ENCODE measurements at regions not wholly inside any gene's neighbourhood (a gene's known extent, or its start where the extent isn't known, plus 50 kb on each side); places are given as distances from the start of the nearest gene placed in this dataset.
"Not testable (repeated sequence)": the region's sequence is repeated elsewhere in the genome, so short reads cannot be mapped to it uniquely, and the experiment has no call there.

DNA sequence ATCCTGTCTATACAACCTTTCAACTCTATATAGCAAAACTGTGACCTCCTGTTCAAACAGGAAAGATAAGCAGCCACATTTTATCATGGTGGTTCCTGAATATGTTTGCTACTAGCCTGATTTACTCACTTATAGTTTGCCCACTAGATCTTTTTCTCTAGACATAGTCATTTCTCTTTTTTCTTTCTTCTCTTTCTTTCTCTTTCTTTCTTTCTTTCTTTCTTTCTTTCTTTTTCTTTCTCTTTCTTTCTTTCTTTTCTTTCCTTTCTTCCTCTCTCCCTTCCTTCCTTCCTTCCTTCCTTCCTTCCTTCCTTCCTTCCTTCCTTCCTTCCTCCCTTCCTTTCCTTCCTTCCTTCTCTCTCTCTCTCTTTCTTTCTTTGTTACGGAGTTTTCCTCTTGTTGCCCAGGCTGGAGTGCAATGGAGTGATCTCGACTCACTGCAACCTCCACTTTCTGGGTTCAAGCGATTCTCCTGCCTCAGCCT, 142.0 kb upstream of the TBL1XR1 start:
- not testable (repeated sequence) for DNase-seq

DNA sequence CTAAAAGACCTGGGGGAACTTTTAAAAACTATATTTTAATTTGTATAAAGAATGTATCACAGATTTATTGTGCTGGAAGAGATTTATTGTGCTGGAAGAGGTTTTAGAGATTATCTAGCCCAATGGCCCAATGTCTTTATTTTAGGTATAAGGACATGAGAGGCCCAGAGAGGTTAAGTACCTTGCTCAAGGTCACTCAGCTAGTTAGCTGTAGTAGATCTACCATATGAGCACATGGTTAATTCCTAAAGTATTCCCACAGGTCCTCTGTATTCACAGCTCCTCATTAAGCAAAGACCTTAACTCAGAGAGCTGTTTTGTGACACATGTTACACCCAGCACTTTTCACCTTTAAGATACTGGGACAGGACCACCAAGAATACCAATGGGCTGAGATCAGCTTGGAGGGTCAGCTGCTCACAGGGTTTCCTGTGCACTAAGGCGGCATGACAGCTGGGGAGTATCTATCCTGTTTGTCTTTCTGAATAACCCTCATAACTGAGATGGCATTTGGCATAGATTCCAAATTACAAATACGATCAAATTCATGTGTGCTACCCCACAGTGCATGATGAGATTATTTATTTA, 143.1 kb upstream of the TBL1XR1 start:
- no peak for DNase-seq

GRCh38 chr3:177341736-177342419, 144.6 kb upstream of the TBL1XR1 start:
- DNase-seq, result no peak

DNA sequence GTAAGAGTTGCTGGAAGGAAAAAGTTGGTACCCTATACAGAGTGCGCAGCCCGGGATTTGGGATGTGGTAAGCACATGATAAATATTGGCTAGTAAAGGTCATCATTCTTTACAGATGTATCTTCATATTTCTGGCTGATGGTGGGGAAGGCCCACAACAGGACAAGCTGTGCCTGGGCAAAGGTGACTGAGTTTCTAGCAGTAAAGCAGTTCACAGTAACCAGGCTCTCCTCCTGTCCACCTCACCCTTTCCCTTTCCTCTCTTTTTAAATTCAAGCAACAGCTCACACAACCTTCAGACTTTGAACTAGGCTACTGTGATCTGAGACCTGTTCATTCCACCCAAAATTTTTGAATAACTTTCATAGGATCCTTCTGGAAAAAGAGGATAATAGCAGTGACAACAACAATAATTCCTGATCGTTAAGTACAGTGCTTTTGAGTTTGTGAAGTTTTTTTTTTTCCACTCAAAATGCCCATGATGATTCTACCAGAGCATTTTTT, 145.9 kb upstream of the TBL1XR1 start:
- no peak for DNase-seq

DNA sequence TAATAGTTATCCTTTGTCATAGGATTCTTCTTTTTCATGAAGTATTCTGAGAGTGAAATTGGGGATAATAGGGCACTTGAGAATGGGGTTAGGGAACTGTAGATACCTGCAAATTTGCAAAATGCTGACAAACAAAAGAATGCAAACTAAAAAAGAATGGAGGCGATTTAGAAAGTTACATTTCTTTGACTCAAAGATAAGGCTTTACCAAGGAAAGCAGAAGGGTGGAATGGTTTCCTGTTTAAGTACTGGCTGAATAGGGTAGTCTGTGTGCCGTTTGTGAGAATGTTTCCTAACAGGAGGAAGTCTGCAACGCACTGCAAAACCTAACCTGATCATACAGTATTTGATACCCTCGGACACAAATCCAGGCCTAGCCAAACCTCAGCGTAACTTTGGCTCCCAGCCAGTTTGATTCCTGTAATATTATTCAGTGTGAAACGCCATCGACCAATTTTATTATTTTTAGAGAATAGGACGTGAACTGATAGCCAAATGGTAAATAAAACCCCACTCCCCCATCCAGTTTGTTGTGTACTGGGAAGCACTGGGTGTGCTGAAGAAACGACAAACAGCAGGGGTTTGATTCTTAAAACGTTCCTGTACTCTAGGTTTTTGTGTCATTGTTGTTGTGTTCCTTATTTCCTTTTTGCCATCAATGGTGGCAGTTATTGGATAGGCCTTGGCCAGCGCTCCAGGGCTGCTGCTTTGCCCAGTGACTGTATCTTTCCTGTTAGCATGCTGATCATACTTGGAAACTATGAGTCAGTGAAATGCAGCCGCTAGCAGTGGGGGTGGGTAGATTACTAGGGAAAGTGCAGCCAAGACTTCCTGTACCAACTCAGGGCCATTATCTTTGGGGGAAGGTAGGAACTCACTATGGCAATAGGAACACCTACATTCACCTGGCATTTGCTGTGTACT, 148.0 kb upstream of the TBL1XR1 start:
- peak; percentile 58 for DNase-seq

DNA sequence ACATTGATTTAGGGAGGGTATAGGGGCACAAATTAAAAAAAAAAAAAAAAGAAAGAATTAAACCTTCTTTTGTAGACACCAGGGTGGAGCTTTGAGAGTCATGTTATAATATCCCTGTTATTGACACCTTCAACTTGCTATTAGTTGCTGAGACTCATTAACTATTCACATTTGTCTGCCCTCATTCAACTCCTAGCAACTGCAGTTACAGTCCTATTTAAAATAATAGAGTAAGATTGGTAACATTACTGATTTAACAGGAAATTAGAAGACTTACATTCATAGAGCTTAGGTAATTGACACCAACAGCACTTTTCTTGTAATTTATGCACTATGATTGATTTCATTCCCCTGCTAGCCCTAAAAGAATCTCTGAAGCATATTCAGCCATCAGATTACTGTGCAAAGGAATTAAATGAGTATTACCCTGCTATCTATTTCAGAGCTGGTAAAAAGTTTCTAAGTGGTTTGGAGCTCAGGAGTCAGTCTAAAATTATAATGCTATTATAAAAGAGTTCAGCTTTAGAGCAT, 148.8 kb upstream of the TBL1XR1 start:
- DNase-seq, result no peak

DNA sequence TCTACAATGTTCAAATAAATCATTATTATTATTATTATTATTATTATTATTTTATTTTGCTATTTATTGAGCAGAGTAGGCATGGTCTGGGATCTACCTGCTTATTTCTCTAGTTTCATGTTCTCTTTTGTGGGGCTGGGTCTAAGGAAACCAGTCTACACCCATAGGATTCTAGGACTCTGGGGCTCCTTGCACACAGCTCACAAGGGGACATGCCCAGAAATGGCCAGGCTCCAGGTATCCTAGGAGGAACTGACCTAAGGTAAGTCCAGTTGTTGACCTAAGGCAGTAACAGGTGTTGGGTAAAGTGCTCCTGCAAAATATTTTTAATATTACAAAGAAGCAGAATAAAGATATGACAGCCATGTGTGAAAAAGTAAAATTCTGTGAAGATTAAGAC, 149.6 kb upstream of the TBL1XR1 start:
- DNase-seq, result no peak

DNA sequence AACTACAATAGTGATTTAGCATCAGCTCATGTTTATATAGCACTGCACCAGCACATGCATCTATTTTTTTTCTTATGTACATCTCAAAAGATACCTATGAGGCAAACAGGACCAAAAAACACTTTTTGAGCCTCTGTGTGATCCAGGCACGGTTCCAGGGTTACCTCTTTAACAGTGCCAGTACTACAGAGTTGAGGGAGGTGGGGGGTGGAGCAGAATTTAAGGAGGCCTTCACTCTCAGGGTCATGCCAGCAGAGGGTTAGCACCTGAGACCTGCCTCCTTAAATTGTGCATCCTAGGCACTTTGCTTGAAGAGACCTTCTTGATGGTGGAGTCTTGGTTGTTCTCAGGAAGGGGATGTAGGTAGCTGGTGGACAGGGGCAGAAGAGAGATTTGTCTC, 150.3 kb upstream of the TBL1XR1 start:
- no peak for DNase-seq

DNA sequence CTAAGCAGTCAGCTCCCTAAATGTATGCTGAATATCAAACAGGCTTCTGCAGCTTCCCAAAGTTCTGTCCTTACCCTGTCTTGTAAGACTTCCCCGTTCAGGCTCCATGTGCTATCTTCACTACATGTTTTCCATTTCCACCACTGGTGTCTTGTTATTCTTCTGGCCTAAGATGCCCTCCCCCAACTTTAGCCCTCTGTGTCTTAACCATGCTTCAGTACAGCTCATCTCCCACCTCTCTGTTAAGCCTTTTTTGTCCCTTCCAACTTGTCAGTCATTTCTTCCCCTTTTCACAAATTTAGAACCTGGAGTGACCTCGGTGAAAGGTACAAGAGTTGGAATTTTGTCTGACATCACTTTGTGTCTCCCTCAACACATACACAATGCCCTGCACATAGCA, 151.7 kb upstream of the TBL1XR1 start:
- no peak for DNase-seq

DNA sequence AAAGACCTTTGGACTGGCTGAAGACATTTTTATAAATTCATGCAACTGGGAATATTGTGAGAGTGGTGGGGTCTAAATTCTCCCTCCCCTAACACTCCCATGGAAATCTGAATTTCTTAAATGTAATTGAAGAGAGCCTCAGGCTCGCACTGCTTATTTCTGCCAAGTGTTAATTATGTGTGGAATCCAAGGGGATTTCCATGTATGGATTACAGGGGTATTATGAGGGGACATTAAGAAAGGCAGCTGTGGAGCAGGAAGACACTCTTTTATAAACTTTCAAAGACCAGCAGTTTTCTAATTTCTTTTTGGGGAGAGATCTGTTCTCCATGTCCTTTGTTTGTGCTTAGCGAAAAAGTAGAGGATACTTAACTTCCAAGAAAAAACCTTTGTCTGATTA, 152.1 kb upstream of the TBL1XR1 start:
- DNase-seq, result no peak

DNA sequence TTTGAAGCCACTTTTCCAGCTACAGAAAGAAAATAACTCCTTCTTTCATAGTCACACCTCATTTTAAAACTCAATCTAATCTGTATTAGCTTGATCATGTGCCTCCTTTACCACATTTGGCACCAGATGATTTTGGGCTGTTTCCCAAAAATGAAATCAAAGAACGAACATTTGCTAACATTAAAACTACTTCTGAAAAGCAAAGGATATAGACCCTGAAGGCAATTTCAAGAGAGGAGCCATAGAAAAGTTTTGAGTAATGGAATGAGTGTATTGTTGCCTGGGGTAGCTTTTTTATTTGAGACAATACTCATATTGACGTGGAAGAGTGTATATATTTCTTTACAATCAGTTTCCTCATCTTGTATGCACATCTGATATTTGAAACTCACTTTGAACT, 152.8 kb upstream of the TBL1XR1 start:
- no peak for DNase-seq

- no peak for DNase-seq
Observed at GRCh38 chr3:177351206-177351605, 153.9 kb upstream of the TBL1XR1 start.

DNA sequence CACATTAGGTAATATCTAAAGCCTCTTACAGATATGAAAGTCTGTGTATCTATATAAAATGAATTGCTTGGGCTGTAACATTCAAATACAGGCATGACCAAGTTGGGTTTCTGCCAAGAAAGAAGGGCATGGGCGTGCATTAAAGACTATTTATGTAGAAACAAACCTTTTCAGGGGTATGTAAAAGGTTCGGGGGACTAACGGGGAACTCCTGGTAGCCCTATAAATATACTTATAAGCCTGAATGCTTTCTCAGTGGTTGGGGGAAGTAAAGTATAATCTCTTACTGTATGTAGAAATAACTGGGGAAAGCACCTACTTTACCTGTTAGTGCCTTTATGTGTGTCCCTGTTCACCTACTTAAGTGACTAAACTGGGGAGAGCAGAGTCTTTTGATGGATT, 154.5 kb upstream of the TBL1XR1 start:
- no peak for DNase-seq

DNA sequence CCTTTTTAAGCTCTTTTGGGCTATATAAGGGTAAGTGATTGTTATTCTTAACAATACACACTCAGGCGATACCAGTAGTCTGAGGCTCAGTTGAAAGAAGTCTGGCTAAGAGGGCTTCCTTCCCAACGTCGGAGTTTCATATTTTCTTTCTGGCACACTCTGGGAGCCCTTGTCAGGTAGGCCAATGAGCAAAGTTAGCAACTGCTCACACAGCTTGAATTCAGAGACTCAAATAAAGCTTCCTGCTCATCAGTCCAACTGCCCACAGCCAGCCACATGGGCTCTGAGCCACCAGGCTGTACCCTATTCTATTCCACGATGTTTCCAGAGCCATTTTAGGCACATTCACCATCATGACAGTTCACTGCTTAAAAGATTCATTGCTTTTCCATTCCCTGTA, 155.1 kb upstream of the TBL1XR1 start:
- DNase-seq, result no peak

GRCh38 chr3:177353140-177353539, 155.9 kb upstream of the TBL1XR1 start:
- no peak for DNase-seq

DNA sequence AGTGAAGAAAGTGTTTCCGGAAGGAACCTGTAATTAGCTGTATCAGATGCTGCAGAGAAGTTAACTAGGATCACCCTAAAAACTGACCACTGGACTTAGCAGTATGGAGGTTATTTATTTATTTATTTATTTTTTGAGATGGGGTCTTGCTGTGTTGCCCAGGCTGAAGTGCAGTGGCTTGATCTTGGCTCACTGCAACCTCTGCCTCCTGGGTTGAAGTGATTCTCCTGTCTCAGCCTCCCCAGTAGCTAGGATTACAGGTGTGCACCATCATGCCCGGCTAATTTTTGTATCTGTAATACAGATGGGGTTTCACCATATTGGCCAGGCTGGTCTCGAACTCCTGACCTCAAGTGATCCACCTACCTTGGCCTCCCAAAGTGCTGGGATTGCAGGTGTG, 156.6 kb upstream of the TBL1XR1 start:
- DNase-seq, result not testable (repeated sequence)

- DNase-seq, result no peak
Observed at GRCh38 chr3:177354466-177354865, 157.2 kb upstream of the TBL1XR1 start.

DNA sequence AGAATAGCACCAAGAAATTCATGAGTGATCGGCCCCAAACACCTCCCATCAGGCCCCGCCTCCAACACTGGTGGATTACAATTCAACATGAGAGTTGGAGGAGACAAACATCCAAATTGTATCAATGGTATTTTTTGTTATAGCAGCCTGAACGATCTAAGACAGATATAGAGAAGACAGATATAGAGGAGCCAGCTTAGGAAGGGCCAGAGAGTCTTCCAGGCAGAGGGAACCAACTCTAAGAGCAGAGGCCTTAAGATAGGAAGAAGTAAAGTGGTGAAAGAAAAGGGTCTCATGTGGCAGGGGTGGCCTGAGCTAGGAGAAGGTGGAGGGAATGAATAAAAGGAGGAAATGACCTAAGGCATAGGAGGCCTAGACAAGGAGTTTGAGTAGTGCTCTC, 158.8 kb upstream of the TBL1XR1 start:
- no peak for DNase-seq

DNA sequence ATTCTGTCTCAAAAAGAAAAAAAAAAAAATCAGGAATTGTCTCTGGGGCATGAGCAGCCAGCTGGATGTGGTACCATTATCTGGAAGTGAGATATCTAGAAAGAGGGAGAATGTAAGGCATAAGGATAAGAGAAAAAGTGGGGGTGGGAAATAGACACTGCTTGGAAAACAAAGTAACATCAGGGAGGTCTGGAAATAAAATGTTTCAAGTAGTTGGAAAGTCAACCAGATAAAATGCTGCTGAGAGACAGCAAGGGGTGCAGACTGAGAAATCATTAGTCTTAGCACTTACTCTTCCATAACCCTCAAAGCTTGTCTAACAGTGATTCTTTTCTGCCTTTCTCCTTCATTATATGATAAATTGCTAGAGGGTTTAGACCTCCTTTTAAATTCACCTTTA, 159.7 kb upstream of the TBL1XR1 start:
- no peak for DNase-seq

- peak; percentile 51 for DNase-seq
Observed at GRCh38 chr3:177357352-177358090, 160.2 kb upstream of the TBL1XR1 start.

DNA sequence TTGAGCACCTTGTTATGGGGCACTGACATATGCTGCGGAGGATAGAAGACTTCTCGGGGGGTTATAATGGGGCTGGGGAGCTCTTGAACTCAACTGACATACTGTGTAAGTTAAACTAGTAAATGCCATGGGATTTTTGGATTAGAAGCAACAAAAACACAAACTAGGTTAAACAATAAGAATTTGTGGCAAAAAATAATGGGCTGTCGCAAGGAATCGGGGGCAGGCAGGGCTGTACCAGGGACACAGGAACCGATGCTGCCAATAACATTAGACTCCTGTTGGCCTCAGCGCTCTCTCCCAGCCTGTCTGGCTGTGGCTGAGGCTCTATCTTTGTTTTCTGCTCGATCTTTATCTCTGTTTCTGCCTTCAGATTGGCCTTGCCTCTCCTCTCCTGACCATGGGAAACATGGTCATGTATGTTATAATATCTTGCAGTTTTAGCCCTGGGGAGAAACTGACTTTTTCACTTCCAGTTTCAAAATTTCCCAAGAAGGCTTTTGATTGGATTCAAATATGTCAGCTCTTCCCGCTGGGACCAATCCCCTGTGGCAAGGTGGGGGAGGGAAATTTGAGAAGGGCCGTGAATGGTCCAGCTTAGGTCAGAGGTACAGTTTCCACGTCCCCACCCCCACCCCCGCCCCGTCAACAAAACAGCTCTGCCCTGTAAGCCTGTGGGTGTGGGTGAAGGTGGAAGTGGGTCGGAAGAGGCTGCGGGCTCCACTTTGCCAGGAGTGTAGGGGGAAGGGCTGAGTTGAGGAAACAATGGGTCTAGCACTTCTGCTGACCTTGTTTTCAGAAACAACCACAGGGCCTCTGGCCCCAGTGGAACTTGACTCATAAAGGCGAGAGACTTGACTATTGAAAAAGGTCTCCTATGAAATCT, 161.1 kb upstream of the TBL1XR1 start:
- peak; percentile 79 for DNase-seq

Data from SIG-M5 (cell line).